H1 (cell line): ENCODE measurements at regions not wholly inside any gene's neighbourhood (a gene's known extent, or its start where the extent isn't known, plus 50 kb on each side); places are given as distances from the start of the nearest gene placed in this dataset.
"Not testable (repeated sequence)": the region's sequence is repeated elsewhere in the genome, so short reads cannot be mapped to it uniquely, and the experiment has no call there.

Experiments
- CTCF ChIA-PET: fragments of 300-600 bp; sonication (Branson Sonifier 250); formaldehyde crosslinking; loops from one replicate; lab custom pipeline; 2021; ENCODE audit not compliant: partially characterized antibody; lab: Charles Lee
- POLR2A ChIA-PET: fragments of 300-600 bp; sonication (Branson Sonifier 250); formaldehyde crosslinking; loops from one replicate; lab custom pipeline; 2021; ENCODE audit warnings: inconsistent platforms; ENCODE audit not compliant: partially characterized antibody; lab: Charles Lee
- DNase-seq, 2 experiments: peaks; one replicate each; pipeline versions ENCODE4 v3.0.0 to v3.0.0-alpha.2; 2010 to 2022; ENCODE audit warnings: low spot score in 2 of 2, low read depth in 1 of 2, mixed read lengths in 1 of 2
- FAIRE-seq: peaks from 2 replicates; lab custom pipeline; 2011; peaks lifted over from hg19 to GRCh38; lab: Jason Lieb, UNC
- H2AFZ ChIP-seq: 2 replicates; pipeline ENCODE4 v1.8.1; 2012; ENCODE audit warnings: low read length, inconsistent platforms
- H2AK5ac ChIP-seq: 2 replicates; pipeline ENCODE4 v1.6.1; 2013; ENCODE audit warnings: low read depth, low read length
- H2BK120ac ChIP-seq: replicated peaks from 2 replicates; pipeline ENCODE3; 2013; ENCODE audit warnings: low read depth, low read length, inconsistent platforms
- H2BK12ac ChIP-seq: 2 replicates; pipeline ENCODE4 v1.6.1; 2013; ENCODE audit warnings: low read depth, low read length
- H2BK15ac ChIP-seq: 2 replicates; pipeline ENCODE4 v1.6.1; 2013; ENCODE audit warnings: low read length
- H2BK20ac ChIP-seq: 2 replicates; pipeline ENCODE4 v1.6.1; 2013; ENCODE audit warnings: low read length
- H2BK5ac ChIP-seq: 2 replicates; pipeline ENCODE4 v1.6.1; 2013; ENCODE audit warnings: low read depth, low read length
- H3K14ac ChIP-seq: 2 replicates; pipeline ENCODE4 v1.6.1; 2013; ENCODE audit warnings: inconsistent platforms; ENCODE audit not compliant: insufficient read length
- H3K18ac ChIP-seq: 2 replicates; pipeline ENCODE4 v1.6.1; 2013; ENCODE audit warnings: low read length; ENCODE audit errors: extremely low read depth
- H3K23ac ChIP-seq: 2 replicates; pipeline ENCODE4 v1.6.1; 2013; ENCODE audit warnings: inconsistent platforms; ENCODE audit not compliant: insufficient read length
- H3K23me2 ChIP-seq: 2 replicates; pipeline ENCODE4 v1.6.1; 2013; ENCODE audit warnings: low read depth, low read length
- H3K27ac ChIP-seq: 2 replicates; pipeline ENCODE4 v1.6.1; 2011; ENCODE audit warnings: low read depth, low read length, inconsistent platforms
- H3K27me3 ChIP-seq, 4 experiments: replicated peaks in 1 of 4; 1 replicate in 1 of 4; 2 replicates in 3 of 4; pipeline versions ENCODE4 v1.6.1 to v1.8.1; 2011 to 2013; ENCODE audit warnings: low read length in 3 of 4, mild to moderate bottlenecking in 3 of 4, inconsistent platforms in 2 of 4, mixed read lengths in 2 of 4, moderate library complexity in 1 of 4; ENCODE audit not compliant: control insufficient read depth in 3 of 4, insufficient read depth in 3 of 4; ENCODE audit errors: extremely low read depth in 1 of 4
- H3K36me3 ChIP-seq, 4 experiments: 2 replicates each; pipeline versions ENCODE4 v1.6.1 to v1.8.1; 2011 to 2013; ENCODE audit warnings: mild to moderate bottlenecking in 4 of 4, low read length in 3 of 4, moderate library complexity in 2 of 4, control low read depth in 1 of 4, inconsistent platforms in 1 of 4; ENCODE audit not compliant: insufficient read depth in 4 of 4, control insufficient read depth in 2 of 4
- H3K4ac ChIP-seq: replicated peaks from 2 replicates; pipeline ENCODE3; 2013; ENCODE audit warnings: low read length, low read depth, mixed read lengths, inconsistent platforms; ENCODE audit not compliant: insufficient read length
- H3K4me1 ChIP-seq, 4 experiments: replicated peaks in 1 of 4; 1 replicate in 1 of 4; 2 replicates in 3 of 4; pipeline versions ENCODE4 v1.6.1 to v1.8.1; 2011 to 2013; ENCODE audit warnings: low read length in 3 of 4, inconsistent platforms in 2 of 4, mixed read lengths in 1 of 4; ENCODE audit not compliant: insufficient read depth in 4 of 4, control insufficient read depth in 3 of 4
- H3K4me2 ChIP-seq, 2 experiments: 2 replicates each; pipeline versions ENCODE4 v1.6.1 to v1.8.1; 2011 to 2013; ENCODE audit warnings: low read depth in 2 of 2, low read length in 2 of 2, control low read depth in 1 of 2, inconsistent platforms in 1 of 2, mild to moderate bottlenecking in 1 of 2; ENCODE audit not compliant: insufficient read depth in 1 of 2
- H3K4me3 ChIP-seq, 4 experiments: fragments of 200-600, 300-600 bp in 1 of 4; sonication (generic), shearing (Covaris generic), sonication (Bioruptor Twin) in 1 of 4; 2 replicates each; pipeline versions ENCODE4 v1.5.1 to v1.8.1; 2011 to 2016; ENCODE audit warnings: low read length in 4 of 4, low read depth in 3 of 4, control low read depth in 2 of 4, inconsistent platforms in 2 of 4, mild to moderate bottlenecking in 2 of 4, mixed read lengths in 1 of 4, moderate library complexity in 1 of 4; ENCODE audit not compliant: insufficient read depth in 2 of 4; ENCODE audit errors: extremely low read depth in 1 of 4
- H3K56ac ChIP-seq: replicated peaks from 2 replicates; pipeline ENCODE3; 2013; ENCODE audit warnings: low read depth, mild to moderate bottlenecking, mixed read lengths, low read length, inconsistent platforms; ENCODE audit not compliant: insufficient read length
- H3K79me1 ChIP-seq: 2 replicates; pipeline ENCODE4 v1.6.1; 2013; ENCODE audit warnings: low read depth, low read length, control low read depth
- H3K79me2 ChIP-seq, 2 experiments: 2 replicates each; pipeline versions ENCODE4 v1.6.1 to v1.8.1; 2012 to 2013; ENCODE audit warnings: low read length in 2 of 2, mild to moderate bottlenecking in 2 of 2, inconsistent platforms in 1 of 2; ENCODE audit not compliant: insufficient read depth in 2 of 2, control insufficient read depth in 1 of 2
- H3K9ac ChIP-seq, 4 experiments: replicated peaks in 1 of 4; 1 replicate in 1 of 4; 2 replicates in 3 of 4; pipeline versions ENCODE4 v1.6.1 to v1.8.1; 2011 to 2013; ENCODE audit warnings: low read depth in 3 of 4, low read length in 3 of 4, control low read depth in 2 of 4, mild to moderate bottlenecking in 2 of 4, moderate library complexity in 2 of 4, inconsistent platforms in 1 of 4; ENCODE audit errors: extremely low read depth in 1 of 4
- H3K9me3 ChIP-seq, 2 experiments: 2 replicates each; pipeline versions ENCODE4 v1.6.1 to v1.8.1; 2012 to 2013; ENCODE audit warnings: mild to moderate bottlenecking in 2 of 2, moderate library complexity in 2 of 2, control low read depth in 1 of 2, inconsistent platforms in 1 of 2, low read depth in 1 of 2, low read length in 1 of 2, mixed read lengths in 1 of 2; ENCODE audit not compliant: insufficient read depth in 2 of 2
- H4K20me1 ChIP-seq, 2 experiments: replicated peaks in 1 of 2; 2 replicates each; pipeline versions ENCODE3 to v1.8.1; 2011 to 2013; ENCODE audit warnings: inconsistent platforms in 2 of 2, low read length in 2 of 2, mild to moderate bottlenecking in 1 of 2; ENCODE audit not compliant: insufficient read depth in 2 of 2, control insufficient read depth in 1 of 2
- H4K5ac ChIP-seq: 2 replicates; pipeline ENCODE4 v1.6.1; 2013; ENCODE audit warnings: low read length, low read depth, mixed read lengths, inconsistent platforms; ENCODE audit not compliant: insufficient read length
- H4K8ac ChIP-seq: 2 replicates; pipeline ENCODE4 v1.8.0; 2013; ENCODE audit warnings: mild to moderate bottlenecking, moderate library complexity, low read length, inconsistent platforms; ENCODE audit not compliant: insufficient read depth; ENCODE audit errors: extremely low read depth
- H4K91ac ChIP-seq: replicated peaks from 2 replicates; pipeline ENCODE3; 2013; ENCODE audit warnings: low read length, mixed read lengths, inconsistent platforms; ENCODE audit not compliant: insufficient read length
- NANOG ChIP-seq: IDR thresholded peaks from 2 replicates; pipeline ENCODE4 v1.6.1; 2011; ENCODE audit warnings: low read length, low read depth, mild to moderate bottlenecking, inconsistent platforms; ENCODE audit not compliant: insufficient read depth, poor library complexity, severe bottlenecking
- WGBS, 2 experiments: shearing (Covaris generic) in 1 of 2; methylation state at CpG; one replicate each; pipeline versions ENCODE4 v1.1.6 to v1.1.7; 2013 to 2015; ENCODE audit warnings: low lambda C conversion rate in 2 of 2, mixed read lengths in 2 of 2, inconsistent platforms in 1 of 2, low coverage in 1 of 2, missing lambda C conversion rate in 1 of 2; ENCODE audit not compliant: insufficient replicate concordance in 2 of 2, insufficient coverage in 1 of 2, insufficient read length in 1 of 2; ENCODE audit errors: extremely low coverage in 1 of 2, missing lambda C conversion rate in 1 of 2; 5-methylcytosine and 5-hydroxymethylcytosine counted together

- H3K4me1 ChIP-seq, H3K4me2 ChIP-seq, H3K14ac ChIP-seq, FAIRE-seq, H3K18ac ChIP-seq, H2BK15ac ChIP-seq, H4K8ac ChIP-seq, H3K9me3 ChIP-seq, H3K36me3 ChIP-seq, H3K27me3 ChIP-seq, H4K20me1 ChIP-seq, H3K4me3 ChIP-seq, H3K23ac ChIP-seq, H3K4ac ChIP-seq, H3K56ac ChIP-seq, H3K9ac ChIP-seq, H4K5ac ChIP-seq, H3K79me1 ChIP-seq, H3K79me2 ChIP-seq, H3K23me2 ChIP-seq, H4K91ac ChIP-seq, H2BK12ac ChIP-seq, POLR2A ChIA-PET, H2AK5ac ChIP-seq, H3K27ac ChIP-seq, H2BK5ac ChIP-seq, H2BK20ac ChIP-seq: not testable (repeated sequence)
- TF ChIP-seq NANOG, result peak; percentile 23
- Histone ChIP-seq H2AFZ (peak overlapping the region; percentile 51; the same call in 1 of the 2 replicates), H2BK120ac (peak overlapping the region; percentile 79)
- CTCF ChIA-PET, result interaction anchor here (1.1 kb wide), 1 partner anchor 121 kb away, joined by 3 read pairs; no protein-coding TSS in a partner anchor
- peak in 1 of 2 experiments; percentile 45 for DNase-seq
- 67% methylated on average over 5 of the region's 5 CpGs; no CpG with 5 or more reads in 1 of the 2 experiments for WGBS, 2 experiments
Measured at GRCh38 chr5:91744470-91744869, 361.4 kb upstream of the ARRDC3 start.
